ENCODE measurements at regions not wholly inside any gene's neighbourhood (a gene's known extent, or its start where the extent isn't known, plus 50 kb on each side); places are given as distances from the start of the nearest gene placed in this dataset.

GRCh38 chr9:78783743-78784142 is 486.8 kb downstream of the PSAT1 start:
- no peak for DNase-seq (ENCODE audit: low spot score in 2 of 2)
- no peak overlapping the region for H3K4me3 ChIP-seq (ENCODE audit: low read depth, poor library complexity, severe bottlenecking)
- intact Hi-C loops (cut with DNase I; ENCODE audit: low total_unique reads), result no loop called here
- TF ChIP-seq CTCF (IDR thresholded peaks at IDR 0.05) (no peak), POLR2A (IDR thresholded peaks at IDR 0.05) (no peak)

- 69 to 74% methylated on average over 3 of the region's 3 CpGs for WGBS, 2 donors
- no peak for DNase-seq (ENCODE audit: low spot score in 2 of 2)
- no peak for TF ChIP-seq POLR2A (IDR thresholded peaks at IDR 0.05)
- no peak for TF ChIP-seq CTCF (IDR thresholded peaks at IDR 0.05)
- intact Hi-C loops (cut with DNase I; ENCODE audit: low total_unique reads), result no loop called here
- H3K4me3 ChIP-seq (ENCODE audit: low read depth, poor library complexity, severe bottlenecking), result no peak overlapping the region
Observed at GRCh38 chr9:78786794-78787193, 489.9 kb downstream of the PSAT1 start.

GRCh38 chr9:78788101-78788500 is 491.2 kb downstream of the PSAT1 start:
- no peak for DNase-seq (ENCODE audit: low spot score in 2 of 2)
- intact Hi-C loops (cut with DNase I; ENCODE audit: low total_unique reads), result no loop called here
- TF ChIP-seq CTCF (IDR thresholded peaks at IDR 0.05), result no peak
- TF ChIP-seq POLR2A (IDR thresholded peaks at IDR 0.05), result no peak
- no peak overlapping the region for H3K4me3 ChIP-seq (ENCODE audit: low read depth, poor library complexity, severe bottlenecking)

- WGBS, 2 donors, result 41 to 47% methylated on average over 2 of the region's 2 CpGs
- TF ChIP-seq CTCF (IDR thresholded peaks at IDR 0.05) (no peak), POLR2A (IDR thresholded peaks at IDR 0.05) (no peak)
- intact Hi-C loops (cut with DNase I; ENCODE audit: low total_unique reads), result no loop called here
- DNase-seq (ENCODE audit: low spot score in 2 of 2), result no peak
- no peak overlapping the region for H3K4me3 ChIP-seq (ENCODE audit: low read depth, poor library complexity, severe bottlenecking)
Observed at GRCh38 chr9:78791779-78792178, 494.9 kb downstream of the PSAT1 start.

- TF ChIP-seq CTCF (IDR thresholded peaks at IDR 0.05), result no peak
- no peak for TF ChIP-seq POLR2A (IDR thresholded peaks at IDR 0.05)
- 35 to 39% methylated on average over 3 of the region's 3 CpGs for WGBS, 2 donors
- no peak for DNase-seq (ENCODE audit: low spot score in 2 of 2)
- intact Hi-C loops (cut with DNase I; ENCODE audit: low total_unique reads), result no loop called here
- no peak overlapping the region for H3K4me3 ChIP-seq (ENCODE audit: low read depth, poor library complexity, severe bottlenecking)
Observed at GRCh38 chr9:78792745-78793144, 495.8 kb downstream of the PSAT1 start.

- TF ChIP-seq POLR2A (IDR thresholded peaks at IDR 0.05), result no peak
- no peak for TF ChIP-seq CTCF (IDR thresholded peaks at IDR 0.05)
- DNase-seq (ENCODE audit: low spot score in 2 of 2), result no peak
- 84 to 85% methylated on average over 2 of the region's 2 CpGs for WGBS, 2 donors
- intact Hi-C loops (cut with DNase I; ENCODE audit: low total_unique reads), result no loop called here
- no peak overlapping the region for H3K4me3 ChIP-seq (ENCODE audit: low read depth, poor library complexity, severe bottlenecking)
Observed at GRCh38 chr9:78805771-78806170, 508.8 kb downstream of the PSAT1 start.
